H1 (cell line): ENCODE measurements at regions not wholly inside any gene's neighbourhood (a gene's known extent, or its start where the extent isn't known, plus 50 kb on each side); places are given as distances from the start of the nearest gene placed in this dataset.

Experiments
- GTF2F1 ChIP-seq: IDR thresholded peaks from 2 replicates; pipeline ENCODE4 v1.6.1; 2012; ENCODE audit warnings: low read depth, low read length, improper control_type of control experiment, borderline replicate concordance
- KDM5A ChIP-seq: fragments of 200-600 bp; IDR thresholded peaks from 2 replicates; pipeline ENCODE4 v1.7.1; 2012; ENCODE audit warnings: mild to moderate bottlenecking, low read length, inconsistent platforms, mixed read lengths
- POLR2A ChIP-seq, 2 experiments: IDR thresholded peaks; 1 replicate in 1 of 2; 2 replicates in 1 of 2; pipeline ENCODE4 v1.6.1; 2011; ENCODE audit warnings: low read depth in 2 of 2, low read length in 2 of 2, mild to moderate bottlenecking in 2 of 2; ENCODE audit errors: control extremely low read depth in 1 of 2
- POLR2AphosphoS5 ChIP-seq: IDR thresholded peaks from 2 replicates; pipeline ENCODE4 v1.6.1; 2011; ENCODE audit warnings: low read depth, low read length
- TCF12 ChIP-seq: IDR thresholded peaks from 2 replicates; pipeline ENCODE4 v1.6.1; 2011; ENCODE audit warnings: low read depth, mild to moderate bottlenecking, low read length

GRCh38 chr19:28316464-28316863 is 896.5 kb downstream of the UQCRFS1 start:
- TF ChIP-seq GTF2F1: no peak
- no peak for TF ChIP-seq POLR2AphosphoS5
- no peak for TF ChIP-seq TCF12
- TF ChIP-seq KDM5A: no peak
- no peak for TF ChIP-seq POLR2A (IDR thresholded peaks at IDR 0.05; ENCODE audit: control extremely low read depth in 1 of 2, low read depth in 2 of 2, low read length in 2 of 2)
